SK-N-SH (cell line): ENCODE measurements at regions not wholly inside any gene's neighbourhood (a gene's known extent, or its start where the extent isn't known, plus 50 kb on each side); places are given as distances from the start of the nearest gene placed in this dataset.

Source experiments
- CTCF ChIA-PET: fragments of 300-600, 350-600 bp; formaldehyde crosslinking; extraction: SDS; loops from one replicate; lab custom pipeline; 2021; lab: Yijun Ruan, JAX
- POLR2A ChIA-PET: fragments of 350-600 bp; sonication (Branson Sonifier 250); formaldehyde crosslinking; extraction: SDS; loops from one replicate; lab custom pipeline; 2020; ENCODE audit warnings: antibody characterized with exemption, inconsistent platforms; lab: Yijun Ruan, JAX
- DNase-seq: peaks from one replicate; pipeline ENCODE4 v3.0.0; 2012
- H2AFZ ChIP-seq: fragments of 200-600 bp; sonication (generic); 2 replicates; pipeline ENCODE4 v1.8.1; 2016; ENCODE audit warnings: antibody characterized with exemption, mild to moderate bottlenecking, low read depth
- H3F3A ChIP-seq: fragments of 200-600 bp; sonication (generic); replicated peaks from 2 replicates; pipeline ENCODE3; 2016; ENCODE audit warnings: antibody characterized with exemption, mild to moderate bottlenecking; ENCODE audit not compliant: insufficient read depth
- H3K27ac ChIP-seq, 2 experiments: fragments of 200-500 bp in 1 of 2; fragments of 200-600 bp in 1 of 2; sonication (Bioruptor generic) in 1 of 2; sonication (generic), shearing (Covaris generic) in 1 of 2; 2 replicates each; pipeline versions ENCODE4 v1.5.1 to v1.6.1; 2014 to 2016; ENCODE audit warnings: low read depth in 2 of 2, inconsistent platforms in 1 of 2, low read length in 1 of 2, mild to moderate bottlenecking in 1 of 2, mixed read lengths in 1 of 2
- H3K27me3 ChIP-seq: fragments of 200-600 bp; sonication (generic), shearing (Covaris generic); 2 replicates; pipeline ENCODE4 v1.6.1; 2016; ENCODE audit warnings: mixed run types; ENCODE audit not compliant: insufficient read depth
- H3K36me3 ChIP-seq, 2 experiments: fragments of 200-500 bp in 1 of 2; fragments of 200-600 bp in 1 of 2; sonication (Bioruptor generic) in 1 of 2; sonication (generic) in 1 of 2; replicated peaks in 1 of 2; 2 replicates each; pipeline versions ENCODE3 to v1.5.1; 2014 to 2016; ENCODE audit warnings: low read length in 1 of 2, mild to moderate bottlenecking in 1 of 2; ENCODE audit not compliant: insufficient read depth in 2 of 2, control insufficient read depth in 1 of 2
- H3K4me1 ChIP-seq, 2 experiments: fragments of 200-500 bp in 1 of 2; fragments of 200-600 bp in 1 of 2; sonication (Bioruptor generic) in 1 of 2; sonication (generic), shearing (Covaris generic) in 1 of 2; 2 replicates each; pipeline versions ENCODE4 v1.5.1 to v1.6.1; 2014 to 2016; ENCODE audit warnings: low read depth in 1 of 2, low read length in 1 of 2, mixed run types in 1 of 2; ENCODE audit not compliant: insufficient read depth in 2 of 2, control insufficient read depth in 1 of 2
- H3K4me2 ChIP-seq: fragments of 200-600 bp; sonication (generic), shearing (Covaris generic); 2 replicates; pipeline ENCODE4 v1.6.1; 2017; ENCODE audit warnings: mixed run types
- H3K4me3 ChIP-seq, 2 experiments: fragments of 200-500 bp in 1 of 2; fragments of 200-600 bp in 1 of 2; sonication (Bioruptor generic) in 1 of 2; sonication (generic), shearing (Covaris generic) in 1 of 2; 2 replicates each; pipeline versions ENCODE4 v1.5.1 to v1.8.1; 2014 to 2016; ENCODE audit warnings: low read depth in 2 of 2, inconsistent platforms in 1 of 2, low read length in 1 of 2, mild to moderate bottlenecking in 1 of 2, mixed read lengths in 1 of 2, moderate library complexity in 1 of 2
- H3K79me2 ChIP-seq: fragments of 200-600 bp; sonication (generic); 2 replicates; pipeline ENCODE4 v1.8.1; 2017; ENCODE audit warnings: mild to moderate bottlenecking; ENCODE audit not compliant: insufficient read depth
- H3K9ac ChIP-seq: fragments of 200-600 bp; sonication (generic); 2 replicates; pipeline ENCODE4 v1.6.1; 2017; ENCODE audit warnings: mixed run types
- H3K9me2 ChIP-seq: fragments of 200-600 bp; sonication (generic); 2 replicates; pipeline ENCODE4 v1.6.1; 2017; ENCODE audit warnings: mixed run types
- H3K9me3 ChIP-seq: fragments of 200-600 bp; sonication (generic); 2 replicates; pipeline ENCODE4 v1.6.1; 2017; ENCODE audit warnings: mixed run types, mild to moderate bottlenecking, moderate library complexity
- H4K20me1 ChIP-seq: fragments of 200-600 bp; sonication (generic); 2 replicates; pipeline ENCODE4 v1.6.1; 2017; ENCODE audit warnings: mild to moderate bottlenecking, mixed run types; ENCODE audit not compliant: insufficient read depth
- FOXJ3 ChIP-seq: sonication (generic); formaldehyde crosslinking; IDR thresholded peaks from 2 replicates; pipeline ENCODE4 v1.5.1; 2020; ENCODE audit warnings: mild to moderate bottlenecking, missing genetic modification reagents
- FOXM1 ChIP-seq: IDR thresholded peaks from 2 replicates; pipeline ENCODE4 v1.4.0; 2012; ENCODE audit warnings: low read depth, mild to moderate bottlenecking
- GABPA ChIP-seq: IDR thresholded peaks from 2 replicates; pipeline ENCODE4 v1.4.0; 2012; ENCODE audit warnings: low read depth, mild to moderate bottlenecking
- GATA2 ChIP-seq: sonication (generic); formaldehyde crosslinking; IDR thresholded peaks from 2 replicates; pipeline ENCODE4 v1.5.0; 2020; ENCODE audit warnings: mild to moderate bottlenecking, missing genetic modification reagents
- JUND ChIP-seq: IDR thresholded peaks from 2 replicates; pipeline ENCODE4 v1.4.0; 2012
- MEF2A ChIP-seq: IDR thresholded peaks from 2 replicates; pipeline ENCODE4 v1.4.0; 2012; ENCODE audit warnings: low read depth, borderline replicate concordance
- NFIC ChIP-seq: IDR thresholded peaks from 2 replicates; pipeline ENCODE4 v1.4.0; 2012; ENCODE audit warnings: borderline replicate concordance
- NRF1 ChIP-seq: IDR thresholded peaks from 2 replicates; pipeline ENCODE4 v1.6.1; 2012; ENCODE audit warnings: low read depth, mild to moderate bottlenecking, low read length
- POLR2AphosphoS5 ChIP-seq: IDR thresholded peaks from 2 replicates; pipeline ENCODE4 v1.6.1; 2012; ENCODE audit warnings: low read depth, low read length
- RAD21 ChIP-seq: IDR thresholded peaks from 2 replicates; pipeline ENCODE4 v1.6.1; 2012; ENCODE audit warnings: mild to moderate bottlenecking, low read length
- RCOR1 ChIP-seq: fragments of 150-350 bp; IDR thresholded peaks from 2 replicates; pipeline ENCODE4 v1.6.1; 2017; ENCODE audit warnings: antibody characterized with exemption, low read length
- RFX5 ChIP-seq: IDR thresholded peaks from 2 replicates; pipeline ENCODE4 v1.6.1; 2012; ENCODE audit warnings: mild to moderate bottlenecking, improper control_type of control experiment, low read length
- RXRA ChIP-seq: IDR thresholded peaks from 2 replicates; pipeline ENCODE4 v1.4.0; 2012; ENCODE audit warnings: low read depth, mild to moderate bottlenecking, borderline replicate concordance
- SIN3A ChIP-seq: IDR thresholded peaks from 2 replicates; pipeline ENCODE4 v1.6.1; 2012; ENCODE audit warnings: low read depth, mild to moderate bottlenecking, low read length, moderate library complexity, borderline replicate concordance
- TAF1 ChIP-seq: IDR thresholded peaks from 2 replicates; pipeline ENCODE4 v1.6.1; 2012; ENCODE audit warnings: low read depth, mild to moderate bottlenecking, low read length, moderate library complexity, borderline replicate concordance
- WGBS: methylation state at CpG from one replicate; pipeline ENCODE4 v1.1.6; 2017; ENCODE audit warnings: low lambda C conversion rate; 5-methylcytosine and 5-hydroxymethylcytosine counted together
- TF ChIP-seq, protein P1 (sequence below): IDR thresholded peaks from 2 replicates; pipeline ENCODE4 v1.4.0; 2012; ENCODE audit warnings: low read depth, borderline replicate concordance
- TF ChIP-seq, protein P2 (sequence below): fragments of 200-600 bp; sonication (generic); IDR thresholded peaks from 2 replicates; pipeline ENCODE4 v1.6.1; 2017; ENCODE audit warnings: antibody characterized with exemption, mild to moderate bottlenecking, moderate library complexity
- TF ChIP-seq, protein P3 (sequence below): IDR thresholded peaks from 2 replicates; pipeline ENCODE4; 2012
- TF ChIP-seq, protein P4 (sequence below): fragments of 150-350 bp; IDR thresholded peaks from 2 replicates; pipeline ENCODE4 v1.6.1; 2016; ENCODE audit warnings: mild to moderate bottlenecking, low read depth, low read length
- TF ChIP-seq, protein P5 (sequence below): IDR thresholded peaks from 2 replicates; pipeline ENCODE4 v1.4.0; 2012; ENCODE audit warnings: low read depth

DNA sequence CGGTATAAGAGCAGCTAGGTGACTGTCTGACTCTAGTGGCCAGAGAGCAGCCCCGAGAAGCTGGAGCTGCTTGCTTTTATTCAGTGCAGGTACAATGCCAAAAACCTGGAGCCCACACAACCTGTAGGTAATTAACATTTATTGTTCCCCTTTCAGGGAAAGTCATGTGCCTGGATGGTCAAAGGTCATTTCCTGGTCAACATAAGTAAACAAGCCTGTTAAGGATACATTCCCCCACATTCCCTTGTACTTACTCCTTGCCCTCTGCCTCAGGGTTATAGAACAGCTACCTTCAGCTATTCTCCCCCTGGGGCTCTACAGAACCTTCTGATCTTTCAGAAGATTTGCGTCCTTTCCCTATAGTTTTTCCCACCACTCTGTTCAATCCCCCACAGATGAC is 253.4 kb downstream of the TMA16 start:
- Histone ChIP-seq H3K9me3 (peaks cover 3% of the 10 kb centered on the region; the same call in 1 of the 2 replicates), H3K9ac (no peak overlapping the region), H3K4me2 (no peak overlapping the region), H3K27me3 (no peaks in the 10 kb centered on the region), H3K27ac (no peak overlapping the region), H3F3A (no peaks in the 10 kb centered on the region), H2AFZ (no peak overlapping the region), H3K79me2 (no peaks in the 10 kb centered on the region), H3K4me3 (no peak overlapping the region), H4K20me1 (no peaks in the 10 kb centered on the region), H3K36me3 (no peaks in the 10 kb centered on the region), H3K9me2 (no peaks in the 10 kb centered on the region), H3K4me1 (peaks cover 0 to 2% of the 10 kb centered on the region in 2 experiments; a peak in 1 of 4 replicates)
- ChIA-PET POLR2A (no interaction called here), CTCF (interaction anchor here (2.0 kb wide), 1 partner anchor 9 kb away, joined by 5 read pairs; no protein-coding TSS in a partner anchor)
- 14% methylated on average over 3 of the region's 3 CpGs for WGBS
- TF ChIP-seq, protein P1, sequence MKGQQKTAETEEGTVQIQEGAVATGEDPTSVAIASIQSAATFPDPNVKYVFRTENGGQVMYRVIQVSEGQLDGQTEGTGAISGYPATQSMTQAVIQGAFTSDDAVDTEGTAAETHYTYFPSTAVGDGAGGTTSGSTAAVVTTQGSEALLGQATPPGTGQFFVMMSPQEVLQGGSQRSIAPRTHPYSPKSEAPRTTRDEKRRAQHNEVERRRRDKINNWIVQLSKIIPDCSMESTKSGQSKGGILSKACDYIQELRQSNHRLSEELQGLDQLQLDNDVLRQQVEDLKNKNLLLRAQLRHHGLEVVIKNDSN = no peak
- TF ChIP-seq, protein P2, sequence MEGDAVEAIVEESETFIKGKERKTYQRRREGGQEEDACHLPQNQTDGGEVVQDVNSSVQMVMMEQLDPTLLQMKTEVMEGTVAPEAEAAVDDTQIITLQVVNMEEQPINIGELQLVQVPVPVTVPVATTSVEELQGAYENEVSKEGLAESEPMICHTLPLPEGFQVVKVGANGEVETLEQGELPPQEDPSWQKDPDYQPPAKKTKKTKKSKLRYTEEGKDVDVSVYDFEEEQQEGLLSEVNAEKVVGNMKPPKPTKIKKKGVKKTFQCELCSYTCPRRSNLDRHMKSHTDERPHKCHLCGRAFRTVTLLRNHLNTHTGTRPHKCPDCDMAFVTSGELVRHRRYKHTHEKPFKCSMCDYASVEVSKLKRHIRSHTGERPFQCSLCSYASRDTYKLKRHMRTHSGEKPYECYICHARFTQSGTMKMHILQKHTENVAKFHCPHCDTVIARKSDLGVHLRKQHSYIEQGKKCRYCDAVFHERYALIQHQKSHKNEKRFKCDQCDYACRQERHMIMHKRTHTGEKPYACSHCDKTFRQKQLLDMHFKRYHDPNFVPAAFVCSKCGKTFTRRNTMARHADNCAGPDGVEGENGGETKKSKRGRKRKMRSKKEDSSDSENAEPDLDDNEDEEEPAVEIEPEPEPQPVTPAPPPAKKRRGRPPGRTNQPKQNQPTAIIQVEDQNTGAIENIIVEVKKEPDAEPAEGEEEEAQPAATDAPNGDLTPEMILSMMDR = no peak
- no peak for TF ChIP-seq SIN3A
- no peak for TF ChIP-seq NRF1
- no peak for TF ChIP-seq GATA2
- TF ChIP-seq FOXM1 = no peak
- TF ChIP-seq, protein P3, sequence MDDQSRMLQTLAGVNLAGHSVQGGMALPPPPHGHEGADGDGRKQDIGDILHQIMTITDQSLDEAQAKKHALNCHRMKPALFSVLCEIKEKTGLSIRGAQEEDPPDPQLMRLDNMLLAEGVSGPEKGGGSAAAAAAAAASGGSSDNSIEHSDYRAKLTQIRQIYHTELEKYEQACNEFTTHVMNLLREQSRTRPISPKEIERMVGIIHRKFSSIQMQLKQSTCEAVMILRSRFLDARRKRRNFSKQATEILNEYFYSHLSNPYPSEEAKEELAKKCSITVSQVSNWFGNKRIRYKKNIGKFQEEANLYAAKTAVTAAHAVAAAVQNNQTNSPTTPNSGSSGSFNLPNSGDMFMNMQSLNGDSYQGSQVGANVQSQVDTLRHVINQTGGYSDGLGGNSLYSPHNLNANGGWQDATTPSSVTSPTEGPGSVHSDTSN = no peak
- no peak for TF ChIP-seq RFX5
- TF ChIP-seq RCOR1 = no peak
- TF ChIP-seq, protein P4, sequence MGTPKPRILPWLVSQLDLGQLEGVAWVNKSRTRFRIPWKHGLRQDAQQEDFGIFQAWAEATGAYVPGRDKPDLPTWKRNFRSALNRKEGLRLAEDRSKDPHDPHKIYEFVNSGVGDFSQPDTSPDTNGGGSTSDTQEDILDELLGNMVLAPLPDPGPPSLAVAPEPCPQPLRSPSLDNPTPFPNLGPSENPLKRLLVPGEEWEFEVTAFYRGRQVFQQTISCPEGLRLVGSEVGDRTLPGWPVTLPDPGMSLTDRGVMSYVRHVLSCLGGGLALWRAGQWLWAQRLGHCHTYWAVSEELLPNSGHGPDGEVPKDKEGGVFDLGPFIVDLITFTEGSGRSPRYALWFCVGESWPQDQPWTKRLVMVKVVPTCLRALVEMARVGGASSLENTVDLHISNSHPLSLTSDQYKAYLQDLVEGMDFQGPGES = no peak
- TF ChIP-seq NFIC = no peak
- no peak for TF ChIP-seq MEF2A
- no peak for TF ChIP-seq TAF1
- TF ChIP-seq JUND = no peak
- TF ChIP-seq, protein P5, sequence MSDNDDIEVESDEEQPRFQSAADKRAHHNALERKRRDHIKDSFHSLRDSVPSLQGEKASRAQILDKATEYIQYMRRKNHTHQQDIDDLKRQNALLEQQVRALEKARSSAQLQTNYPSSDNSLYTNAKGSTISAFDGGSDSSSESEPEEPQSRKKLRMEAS = no peak
- TF ChIP-seq GABPA = no peak
- no peak for TF ChIP-seq POLR2AphosphoS5
- TF ChIP-seq RXRA = no peak
- TF ChIP-seq RAD21 = no peak
- no peak for TF ChIP-seq FOXJ3 (CRISPR knock-in tag)
- no peak for DNase-seq
